Right atrium auricular region (tissue), 2 donors: ENCODE measurements at regions not wholly inside any gene's neighbourhood (a gene's known extent, or its start where the extent isn't known, plus 50 kb on each side); places are given as distances from the start of the nearest gene placed in this dataset.

Experiments
- DNase-seq: peaks from one replicate; pipeline ENCODE4 v3.0.0-alpha.2; 2019; ENCODE audit warnings: low spot score
- H3K27ac ChIP-seq, 2 donors: fragments of 200-600 bp; sonication (generic); 1 replicate in 1 of 2; 2 replicates in 1 of 2; pipeline ENCODE4 v1.5.1; 2016 to 2019
- H3K27me3 ChIP-seq, 2 donors: fragments of 200-600 bp; sonication (generic); one replicate each; pipeline versions ENCODE4 v1.5.1 to v1.6.0; 2017 to 2019
- H3K36me3 ChIP-seq: fragments of 200-600 bp; sonication (generic); one replicate; pipeline ENCODE4 v1.5.1; 2016
- H3K4me1 ChIP-seq, 2 donors: fragments of 200-600 bp; sonication (generic); one replicate each; pipeline versions ENCODE4 v1.5.1 to v1.6.0; 2017 to 2019
- H3K4me3 ChIP-seq, 2 donors: fragments of 200-600 bp; sonication (generic); 1 replicate in 1 of 2; 2 replicates in 1 of 2; pipeline ENCODE4 v1.5.1; 2017 to 2019; ENCODE audit warnings: mild to moderate bottlenecking in 1 of 2, moderate library complexity in 1 of 2
- H3K9me3 ChIP-seq, 2 donors: fragments of 200-600 bp; sonication (generic); one replicate each; pipeline ENCODE4 v1.5.1; 2019
- CTCF ChIP-seq, 2 donors: fragments of 200-600 bp; sonication (generic); IDR thresholded peaks; one replicate each; pipeline ENCODE4 v1.5.1; 2019; ENCODE audit warnings: antibody characterized with exemption in 2 of 2

GRCh38 chr9:87115785-87116184 is 168.5 kb upstream of the GAS1 start:
- Histone ChIP-seq H3K27me3 (no peaks in the 10 kb centered on the region), H3K36me3 (no peaks in the 10 kb centered on the region), H3K27ac (no peak overlapping the region), H3K4me1 (peaks cover 0 to 34% of the 10 kb centered on the region in 2 donors), H3K9me3 (peaks cover 4 to 8% of the 10 kb centered on the region in 2 donors), H3K4me3 (no peak overlapping the region)
- no peak for DNase-seq
- no peak for TF ChIP-seq CTCF (IDR thresholded peaks at IDR 0.05)

GRCh38 chr9:87116492-87116891 is 169.2 kb upstream of the GAS1 start:
- no peak for TF ChIP-seq CTCF (IDR thresholded peaks at IDR 0.05)
- no peaks in the 10 kb centered on the region for H3K36me3 ChIP-seq
- no peak for DNase-seq
- no peak overlapping the region for H3K4me3 ChIP-seq
- H3K4me1 ChIP-seq, result peaks cover 0 to 37% of the 10 kb centered on the region in 2 donors
- no peaks in the 10 kb centered on the region for H3K27me3 ChIP-seq
- no peak overlapping the region for H3K27ac ChIP-seq
- H3K9me3 ChIP-seq, result peaks cover 0 to 1% of the 10 kb centered on the region in 2 donors

- no peaks in the 10 kb centered on the region for H3K27me3 ChIP-seq
- H3K4me3 ChIP-seq, result no peak overlapping the region
- TF ChIP-seq CTCF (IDR thresholded peaks at IDR 0.05), result no peak
- H3K4me1 ChIP-seq, result peaks cover 0 to 37% of the 10 kb centered on the region in 2 donors
- H3K9me3 ChIP-seq, result no peaks in the 10 kb centered on the region
- DNase-seq, result no peak
- H3K27ac ChIP-seq, result no peak overlapping the region
- H3K36me3 ChIP-seq, result no peaks in the 10 kb centered on the region
Measured at GRCh38 chr9:87118594-87118993, 171.3 kb upstream of the GAS1 start.

- TF ChIP-seq CTCF (IDR thresholded peaks at IDR 0.05), result no peak
- Histone ChIP-seq H3K27me3 (no peaks in the 10 kb centered on the region), H3K9me3 (no peaks in the 10 kb centered on the region), H3K36me3 (no peaks in the 10 kb centered on the region), H3K27ac (no peak overlapping the region), H3K4me1 (peaks cover 0 to 37% of the 10 kb centered on the region in 2 donors), H3K4me3 (no peak overlapping the region)
- no peak for DNase-seq
Measured at GRCh38 chr9:87119328-87119881, 172.1 kb upstream of the GAS1 start.

GRCh38 chr9:87120610-87121009 is 173.3 kb upstream of the GAS1 start:
- peaks cover 0 to 31% of the 10 kb centered on the region in 2 donors for H3K4me1 ChIP-seq
- no peaks in the 10 kb centered on the region for H3K36me3 ChIP-seq
- no peak for TF ChIP-seq CTCF (IDR thresholded peaks at IDR 0.05)
- no peaks in the 10 kb centered on the region for H3K9me3 ChIP-seq
- H3K27ac ChIP-seq, result no peak overlapping the region
- no peak overlapping the region for H3K4me3 ChIP-seq
- DNase-seq, result no peak
- H3K27me3 ChIP-seq, result no peaks in the 10 kb centered on the region
